ENCODE measurements at regions not wholly inside any gene's neighbourhood (a gene's known extent, or its start where the extent isn't known, plus 50 kb on each side); places are given as distances from the start of the nearest gene placed in this dataset.

DNA sequence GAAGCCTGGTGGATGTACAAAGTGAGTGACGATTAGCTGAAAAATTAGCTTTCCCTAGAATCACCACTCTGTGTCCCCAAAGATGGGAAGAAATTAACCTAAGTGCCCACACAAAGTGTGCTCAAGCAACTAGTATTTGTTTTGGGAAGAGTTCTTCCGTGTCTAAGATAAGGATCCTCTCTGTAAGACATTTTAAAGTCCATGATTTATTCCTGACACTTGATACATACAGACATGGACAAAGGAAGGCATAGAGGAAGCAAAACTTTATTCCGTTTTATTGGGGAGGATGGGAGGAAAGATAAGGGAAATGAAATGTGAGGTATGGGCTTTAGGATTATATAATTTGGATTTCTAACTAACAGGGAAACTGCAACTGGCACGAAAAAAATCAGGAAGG lies 1772.6 kb downstream of the EFNA5 start:
- H3K4me3 ChIP-seq (ENCODE audit: control extremely low read depth in 1 of 5, extremely low read depth in 1 of 5, insufficient read depth in 1 of 5, low read depth in 2 of 5, low read length in 4 of 5), result no peak overlapping the region
- no peaks in the 10 kb centered on the region for H3K4me1 ChIP-seq (ENCODE audit: control insufficient read depth in 2 of 2, insufficient read depth in 2 of 2, low read length in 2 of 2)
- Mint-ChIP-seq H3K9me3 (ENCODE audit: insufficient read depth) (no peaks in the 10 kb centered on the region), H3K27ac (no peak overlapping the region), H3K4me1 (no peaks in the 10 kb centered on the region), H3K27me3 (no peaks in the 10 kb centered on the region), H3K4me3 (no peak overlapping the region)
- H3K36me3 ChIP-seq (replicated peaks in 1 of 2; ENCODE audit: control extremely low read depth in 1 of 2, control insufficient read depth in 1 of 2, extremely low read depth in 1 of 2, insufficient read depth in 2 of 2, low read length in 1 of 2), result no peaks in the 10 kb centered on the region
- CTCF ChIA-PET, result no interaction called here
- intact Hi-C loops (cut with micrococcal nuclease), result no loop called here
- POLR2A ChIA-PET, result no interaction called here
- H4K20me1 ChIP-seq (ENCODE audit: control insufficient read depth, insufficient read depth, low read length, poor library complexity, severe bottlenecking), result no peaks in the 10 kb centered on the region
- no peaks in the 10 kb centered on the region for H3K79me2 ChIP-seq (ENCODE audit: control insufficient read depth, insufficient read depth, low read length)
- no peak overlapping the region for H3K9ac ChIP-seq (ENCODE audit: low read length)
- no peak overlapping the region for H2AFZ ChIP-seq (ENCODE audit: insufficient read depth, low read depth, low read length, poor library complexity, severe bottlenecking)
- DNase-seq, result no peak
- no peaks in the 10 kb centered on the region for H3K9me3 ChIP-seq (ENCODE audit: control extremely low read depth in 1 of 3, control insufficient read depth in 2 of 3, insufficient read depth in 1 of 3, low read length in 2 of 3)
- ATAC-seq (ENCODE audit: low read depth), result no peak
- WGBS (ENCODE audit: insufficient coverage), result 80% methylated on average over 1 of the region's 4 CpGs
- TF ChIP-seq CTCF (IDR thresholded peaks at IDR 0.05), result no peak
- no peak for TF ChIP-seq EZH2 (IDR thresholded peaks at IDR 0.05; ENCODE audit: borderline replicate concordance, insufficient read depth, low read depth, low read length, poor library complexity, severe bottlenecking)
- no peaks in the 10 kb centered on the region for H3K27me3 ChIP-seq (replicated peaks in 1 of 4; ENCODE audit: control extremely low read depth in 1 of 4, control insufficient read depth in 3 of 4, insufficient read depth in 4 of 4, low read length in 3 of 4)
- no peak overlapping the region for H3K4me2 ChIP-seq (replicated peaks; ENCODE audit: low read depth, low read length, poor library complexity, severe bottlenecking)
- H3K27ac ChIP-seq (ENCODE audit: low read length in 2 of 2), result no peak overlapping the region

DNA sequence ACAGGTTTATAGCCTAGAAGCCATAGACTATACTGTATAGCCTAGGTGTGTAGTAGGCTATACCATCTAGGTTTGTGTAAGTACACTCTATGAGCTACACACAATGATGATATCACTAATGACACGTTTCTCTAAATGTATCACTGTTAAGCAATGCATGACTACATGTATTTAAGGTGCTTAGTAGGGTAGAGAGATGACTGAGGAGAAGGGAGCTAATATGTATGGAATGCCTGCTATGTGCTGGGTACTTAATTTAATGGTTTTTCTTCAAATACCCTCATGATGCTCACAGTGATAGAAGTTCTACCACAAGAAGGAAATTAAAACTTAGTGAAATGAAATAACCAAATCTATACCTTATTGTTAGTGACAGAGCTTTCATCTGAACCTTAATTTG lies 1785.5 kb downstream of the EFNA5 start:
- Histone ChIP-seq H3K4me1 (ENCODE audit: control insufficient read depth in 2 of 2, insufficient read depth in 2 of 2, low read length in 2 of 2) (no peaks in the 10 kb centered on the region), H3K36me3 (replicated peaks in 1 of 2; ENCODE audit: control extremely low read depth in 1 of 2, control insufficient read depth in 1 of 2, extremely low read depth in 1 of 2, insufficient read depth in 2 of 2, low read length in 1 of 2) (no peaks in the 10 kb centered on the region), H3K27me3 (replicated peaks in 1 of 4; ENCODE audit: control extremely low read depth in 1 of 4, control insufficient read depth in 3 of 4, insufficient read depth in 4 of 4, low read length in 3 of 4) (no peaks in the 10 kb centered on the region), H3K9ac (ENCODE audit: low read length) (no peak overlapping the region), H3K9me3 (ENCODE audit: control extremely low read depth in 1 of 3, control insufficient read depth in 2 of 3, insufficient read depth in 1 of 3, low read length in 2 of 3) (peaks cover 0 to 2% (median 0%) of the 10 kb centered on the region in 3 donors), H2AFZ (ENCODE audit: insufficient read depth, low read depth, low read length, poor library complexity, severe bottlenecking) (no peak overlapping the region), H3K79me2 (ENCODE audit: control insufficient read depth, insufficient read depth, low read length) (no peaks in the 10 kb centered on the region), H3K4me3 (ENCODE audit: control extremely low read depth in 1 of 5, extremely low read depth in 1 of 5, insufficient read depth in 1 of 5, low read depth in 2 of 5, low read length in 4 of 5) (no peak overlapping the region), H3K4me2 (replicated peaks; ENCODE audit: low read depth, low read length, poor library complexity, severe bottlenecking) (no peak overlapping the region), H3K27ac (ENCODE audit: low read length in 2 of 2) (no peak overlapping the region), H4K20me1 (ENCODE audit: control insufficient read depth, insufficient read depth, low read length, poor library complexity, severe bottlenecking) (no peaks in the 10 kb centered on the region)
- Mint-ChIP-seq H3K27ac (no peak overlapping the region), H3K9me3 (ENCODE audit: insufficient read depth) (peaks cover under 1% of the 10 kb centered on the region), H3K27me3 (no peaks in the 10 kb centered on the region), H3K4me3 (no peak overlapping the region), H3K4me1 (no peaks in the 10 kb centered on the region)
- TF ChIP-seq CTCF (IDR thresholded peaks at IDR 0.05) (no peak), EZH2 (IDR thresholded peaks at IDR 0.05; ENCODE audit: borderline replicate concordance, insufficient read depth, low read depth, low read length, poor library complexity, severe bottlenecking) (no peak)
- POLR2A ChIA-PET, result no interaction called here
- CTCF ChIA-PET, result no interaction called here
- no peak for DNase-seq
- no CpG with 5 or more reads among the region's 1 CpG for WGBS (ENCODE audit: insufficient coverage)
- ATAC-seq (ENCODE audit: low read depth), result no peak
- intact Hi-C loops (cut with micrococcal nuclease), result no loop called here
